RWPE1 (cell line): ENCODE measurements at regions not wholly inside any gene's neighbourhood (a gene's known extent, or its start where the extent isn't known, plus 50 kb on each side); places are given as distances from the start of the nearest gene placed in this dataset.
"Not testable (repeated sequence)": the region's sequence is repeated elsewhere in the genome, so short reads cannot be mapped to it uniquely, and the experiment has no call there.

Experiments
- CTCF ChIA-PET: fragments of 350-600 bp; sonication (Branson Sonifier 250); formaldehyde crosslinking; extraction: SDS; loops from one replicate; lab custom pipeline; 2021; lab: Yijun Ruan, JAX
- POLR2A ChIA-PET: fragments of 400-600 bp; formaldehyde crosslinking; extraction: SDS; loops from one replicate; lab custom pipeline; 2020; ENCODE audit warnings: antibody characterized with exemption; ENCODE audit not compliant: low non-redundant PET; lab: Yijun Ruan, JAX
- DNase-seq: peaks from one replicate; pipeline ENCODE4 v3.0.0; 2012; ENCODE audit warnings: low spot score
- H3K27ac ChIP-seq: fragments of 450-650 bp; 2 replicates; pipeline ENCODE4 v1.5.1; 2017
- CTCF ChIP-seq: fragments of 450-650 bp; conservative IDR thresholded peaks from 2 replicates; pipeline ENCODE4 v1.5.1; 2017; ENCODE audit warnings: low read depth, mild to moderate bottlenecking

- POLR2A ChIA-PET, DNase-seq, CTCF ChIA-PET, H3K27ac ChIP-seq: not testable (repeated sequence)
Measured at GRCh38 chr11:3437441-3437840, 58.5 kb upstream of the ZNF195 start.

- POLR2A ChIA-PET = no interaction called here
- CTCF ChIA-PET = no interaction called here
- no peak overlapping the region for H3K27ac ChIP-seq
- DNase-seq = no peak
- TF ChIP-seq CTCF = no peak
Measured at GRCh38 chr11:3434976-3435375, 56.0 kb upstream of the ZNF195 start.

GRCh38 chr11:3429191-3429590, 50.2 kb upstream of the ZNF195 start:
- CTCF ChIA-PET, DNase-seq, POLR2A ChIA-PET, H3K27ac ChIP-seq: not testable (repeated sequence)
